Tibial nerve (tissue), 4 donors: ENCODE measurements at regions not wholly inside any gene's neighbourhood (a gene's known extent, or its start where the extent isn't known, plus 50 kb on each side); places are given as distances from the start of the nearest gene placed in this dataset.

ENCODE experiments used
- CTCF ChIP-seq, 5 experiments: fragments of 200-600 bp in 3 of 5; fragments of 450-650 bp in 2 of 5; sonication (generic) in 3 of 5; IDR thresholded peaks; one replicate each; pipeline ENCODE4 v1.5.1; 2016 to 2019; ENCODE audit warnings: antibody characterized with exemption in 5 of 5, mild to moderate bottlenecking in 3 of 5, moderate library complexity in 2 of 5
- EP300 ChIP-seq, 2 donors: sonication (generic); formaldehyde crosslinking; IDR thresholded peaks; one replicate each; pipeline ENCODE4 v1.6.1; 2017; ENCODE audit warnings: antibody characterized with exemption in 2 of 2, mild to moderate bottlenecking in 1 of 2
- POLR2A ChIP-seq, 2 donors: fragments of 450-650 bp; IDR thresholded peaks; one replicate each; pipeline ENCODE4 v1.6.1; 2017; ENCODE audit warnings: antibody characterized with exemption in 2 of 2, mild to moderate bottlenecking in 2 of 2, moderate library complexity in 2 of 2

GRCh38 chr2:145916799-145917198, 1396.9 kb upstream of the ZEB2 start:
- no peak for TF ChIP-seq CTCF (IDR thresholded peaks at IDR 0.05)
- no peak for TF ChIP-seq POLR2A (IDR thresholded peaks at IDR 0.05)
- TF ChIP-seq EP300 (IDR thresholded peaks at IDR 0.05) = no peak
